Astrocyte (in vitro differentiated cells and primary cell): ENCODE measurements at regions not wholly inside any gene's neighbourhood (a gene's known extent, or its start where the extent isn't known, plus 50 kb on each side); places are given as distances from the start of the nearest gene placed in this dataset.

Source experiments
- EZH2 ChIP-seq: IDR thresholded peaks from 2 replicates; pipeline ENCODE4 v1.6.1; 2012; ENCODE audit warnings: mild to moderate bottlenecking, low read length, inconsistent platforms; ENCODE audit not compliant: insufficient read depth
- TF ChIP-seq, protein P1 (sequence below): IDR thresholded peaks from 2 replicates; pipeline ENCODE4 v1.5.1; 2011; ENCODE audit warnings: low read depth, mild to moderate bottlenecking, inconsistent platforms, low read length, moderate library complexity; ENCODE audit not compliant: insufficient read depth

DNA sequence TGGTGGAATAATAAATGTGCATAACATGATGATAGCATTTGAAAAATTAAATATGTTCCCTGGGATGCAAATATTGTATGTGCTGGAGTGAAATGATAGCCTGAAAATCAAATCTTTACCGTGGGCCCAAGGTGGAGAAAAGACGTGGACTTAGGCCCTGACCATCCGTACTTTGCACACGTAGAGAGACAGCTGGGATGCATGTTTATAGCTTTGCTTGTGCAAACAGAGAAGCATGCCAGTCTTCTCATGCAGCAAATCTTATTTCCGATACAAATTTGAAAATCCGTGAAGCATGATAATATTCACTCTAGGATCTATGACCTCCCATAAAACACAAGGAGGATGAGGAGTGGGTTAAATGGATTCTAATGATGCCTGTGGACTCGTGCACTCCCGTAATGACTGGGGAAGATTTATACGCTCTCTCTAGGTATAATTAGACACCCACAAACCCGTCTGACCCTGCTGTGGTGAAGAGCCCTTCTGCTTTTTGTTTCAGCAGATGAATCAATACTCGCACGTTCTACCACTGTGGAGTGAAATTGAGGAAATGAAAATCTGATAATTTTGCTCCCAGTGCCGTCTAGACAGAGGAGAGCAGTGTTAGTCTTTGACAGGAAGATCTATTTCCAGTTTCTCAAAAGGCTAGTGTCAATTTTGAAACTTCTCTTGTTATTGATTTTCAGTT, 810.3 kb upstream of the SALL3 start:
- TF ChIP-seq, protein P1, sequence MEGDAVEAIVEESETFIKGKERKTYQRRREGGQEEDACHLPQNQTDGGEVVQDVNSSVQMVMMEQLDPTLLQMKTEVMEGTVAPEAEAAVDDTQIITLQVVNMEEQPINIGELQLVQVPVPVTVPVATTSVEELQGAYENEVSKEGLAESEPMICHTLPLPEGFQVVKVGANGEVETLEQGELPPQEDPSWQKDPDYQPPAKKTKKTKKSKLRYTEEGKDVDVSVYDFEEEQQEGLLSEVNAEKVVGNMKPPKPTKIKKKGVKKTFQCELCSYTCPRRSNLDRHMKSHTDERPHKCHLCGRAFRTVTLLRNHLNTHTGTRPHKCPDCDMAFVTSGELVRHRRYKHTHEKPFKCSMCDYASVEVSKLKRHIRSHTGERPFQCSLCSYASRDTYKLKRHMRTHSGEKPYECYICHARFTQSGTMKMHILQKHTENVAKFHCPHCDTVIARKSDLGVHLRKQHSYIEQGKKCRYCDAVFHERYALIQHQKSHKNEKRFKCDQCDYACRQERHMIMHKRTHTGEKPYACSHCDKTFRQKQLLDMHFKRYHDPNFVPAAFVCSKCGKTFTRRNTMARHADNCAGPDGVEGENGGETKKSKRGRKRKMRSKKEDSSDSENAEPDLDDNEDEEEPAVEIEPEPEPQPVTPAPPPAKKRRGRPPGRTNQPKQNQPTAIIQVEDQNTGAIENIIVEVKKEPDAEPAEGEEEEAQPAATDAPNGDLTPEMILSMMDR = no peak
- no peak for TF ChIP-seq EZH2
